HG03342 (cell line): ENCODE measurements at regions not wholly inside any gene's neighbourhood (a gene's known extent, or its start where the extent isn't known, plus 50 kb on each side); places are given as distances from the start of the nearest gene placed in this dataset.
"Not testable (repeated sequence)": the region's sequence is repeated elsewhere in the genome, so short reads cannot be mapped to it uniquely, and the experiment has no call there.

Experiments used
- ATAC-seq: cut with Tn5 transposase; IDR thresholded peaks from one replicate; pipeline ENCODE4 v1.9.1; 2021; ENCODE audit warnings: mild to moderate bottlenecking, moderate library complexity; ENCODE audit not compliant: unreplicated experiment

- no peak for ATAC-seq
Measured at GRCh38 chr5:167851416-167851815, 440.0 kb upstream of the WWC1 start.

GRCh38 chr5:167852515-167852914 is 438.9 kb upstream of the WWC1 start:
- no peak for ATAC-seq

GRCh38 chr5:167853421-167853820 is 438.0 kb upstream of the WWC1 start:
- no peak for ATAC-seq

GRCh38 chr5:167855818-167856217 is 435.6 kb upstream of the WWC1 start:
- ATAC-seq: no peak

- no peak for ATAC-seq
Measured at GRCh38 chr5:167857321-167857720, 434.1 kb upstream of the WWC1 start.

- not testable (repeated sequence) for ATAC-seq
Measured at GRCh38 chr5:167858186-167858855, 433.1 kb upstream of the WWC1 start.

DNA sequence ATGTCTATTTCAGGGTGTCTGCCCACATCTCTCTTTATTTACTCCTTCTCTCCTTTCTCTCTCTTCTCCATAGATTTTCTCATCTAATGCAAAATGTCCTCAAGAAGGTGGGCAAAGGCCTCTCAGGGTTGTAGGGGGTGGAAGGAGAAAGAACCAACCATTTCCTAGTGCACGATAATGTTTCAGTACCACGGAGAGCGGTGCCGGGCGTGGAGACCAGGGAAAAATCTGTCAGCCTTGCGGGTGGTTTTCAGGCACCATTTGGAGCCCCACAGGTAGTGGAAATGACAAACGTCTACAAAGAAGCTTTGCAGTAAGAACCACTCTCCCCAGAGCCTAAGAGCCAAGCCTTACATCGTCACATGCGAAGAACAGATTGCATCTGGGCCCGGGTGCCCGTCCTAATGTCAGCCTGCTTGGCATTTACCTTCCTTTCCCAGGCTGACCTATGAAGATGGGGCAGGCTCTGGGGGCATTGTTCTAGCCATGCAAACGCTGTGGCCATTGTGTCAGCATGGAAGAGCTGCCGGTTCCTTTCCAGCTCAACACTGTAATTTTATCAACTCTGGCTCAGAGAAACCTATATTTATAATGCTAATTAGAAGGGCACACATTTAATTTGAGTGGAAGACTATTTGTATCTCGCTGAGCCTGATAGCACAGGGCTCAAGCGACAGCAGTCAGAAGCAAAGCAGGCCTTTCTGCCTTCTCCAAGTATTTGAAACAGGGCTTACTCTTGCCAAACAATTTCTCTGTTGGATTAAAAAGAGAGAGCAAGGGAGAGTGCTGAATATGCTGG is 430.1 kb upstream of the WWC1 start:
- no peak for ATAC-seq

DNA sequence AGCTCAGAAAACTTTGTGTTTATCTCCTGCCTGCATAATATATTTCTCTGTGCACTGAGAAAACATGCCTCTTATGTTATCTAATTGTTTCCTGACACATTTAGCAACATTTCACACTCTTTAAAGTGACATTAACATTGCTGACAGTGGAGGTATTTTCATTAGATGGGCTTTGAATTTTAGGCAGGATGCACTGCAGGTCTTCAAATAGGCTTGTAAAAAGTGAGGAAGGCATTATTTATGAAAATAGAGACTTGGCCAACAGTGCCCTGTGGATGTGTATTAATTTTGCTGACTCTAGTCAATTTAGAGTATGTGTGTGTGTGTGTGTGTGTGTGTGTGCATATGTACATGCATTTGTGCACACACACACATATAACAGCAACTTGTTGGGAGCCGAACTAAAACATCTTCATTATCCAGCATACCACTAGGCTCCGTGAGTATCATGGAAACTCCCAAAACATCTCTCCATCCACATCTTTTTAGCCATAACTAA is 429.5 kb upstream of the WWC1 start:
- ATAC-seq: no peak

- no peak for ATAC-seq
Measured at GRCh38 chr5:167863883-167864282, 427.6 kb upstream of the WWC1 start.

- no peak for ATAC-seq
Measured at GRCh38 chr5:167864801-167865200, 426.6 kb upstream of the WWC1 start.

DNA sequence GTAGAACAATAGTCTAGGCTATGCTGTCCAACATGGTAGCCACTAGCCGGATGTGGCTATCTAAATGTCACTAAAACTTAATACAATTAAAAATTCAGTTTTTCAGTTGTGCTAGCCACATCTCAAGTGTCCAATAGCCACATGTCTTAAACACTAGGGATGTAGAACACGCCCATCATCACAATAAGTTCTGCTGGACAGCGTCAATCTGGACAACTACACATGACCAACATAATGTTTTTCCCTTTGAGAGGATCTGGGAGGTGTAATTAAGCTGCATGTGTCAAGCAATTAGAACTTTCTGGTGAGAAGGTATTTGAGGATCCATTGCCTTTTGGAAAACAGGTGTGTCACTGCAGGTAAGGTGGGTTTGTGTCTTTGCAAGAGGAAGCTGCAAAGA is 424.6 kb upstream of the WWC1 start:
- no peak for ATAC-seq

DNA sequence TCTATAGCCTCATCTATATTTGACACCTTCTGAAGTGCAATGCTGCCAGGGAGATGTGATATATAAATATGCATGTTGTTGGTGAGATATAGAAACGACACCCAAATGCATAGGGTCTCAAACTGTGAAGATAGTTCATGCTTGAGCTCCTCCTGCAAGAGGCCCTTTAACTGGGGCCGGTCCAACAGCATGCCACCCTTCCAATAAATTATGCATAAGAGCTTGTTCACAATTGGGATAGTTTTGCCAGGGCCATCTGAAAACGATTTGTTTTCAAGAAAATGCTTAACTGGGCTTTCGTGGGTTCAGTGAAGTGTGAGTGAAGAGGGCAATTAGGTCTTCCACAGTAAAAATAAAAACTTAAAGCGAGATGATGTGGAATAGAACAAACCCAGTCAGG is 424.2 kb upstream of the WWC1 start:
- no peak for ATAC-seq

GRCh38 chr5:167869125-167869524 is 422.3 kb upstream of the WWC1 start:
- ATAC-seq: no peak

GRCh38 chr5:167870055-167870454 is 421.4 kb upstream of the WWC1 start:
- no peak for ATAC-seq

- no peak for ATAC-seq
Measured at GRCh38 chr5:167871091-167871490, 420.4 kb upstream of the WWC1 start.

DNA sequence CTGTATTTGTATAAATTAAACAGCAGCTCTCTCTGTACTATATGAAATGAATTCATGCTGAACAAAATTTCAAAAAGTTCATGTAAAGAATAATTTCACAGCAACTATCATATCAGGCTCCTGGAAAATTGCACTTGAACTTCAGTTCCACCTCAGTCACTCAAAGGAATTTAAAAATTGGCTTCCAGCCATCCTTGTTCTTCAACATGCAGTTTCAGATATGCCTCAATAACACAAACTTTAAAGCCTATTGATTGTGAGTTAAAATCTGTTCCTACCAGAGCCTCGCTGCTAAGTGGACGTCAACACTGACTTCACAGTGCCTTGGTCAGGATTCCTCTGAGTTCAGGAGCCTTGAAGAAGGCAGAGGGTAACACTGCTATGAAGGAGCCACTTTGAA is 418.7 kb upstream of the WWC1 start:
- ATAC-seq: no peak

- no peak for ATAC-seq
Measured at GRCh38 chr5:167877114-167877722, 414.2 kb upstream of the WWC1 start.

DNA sequence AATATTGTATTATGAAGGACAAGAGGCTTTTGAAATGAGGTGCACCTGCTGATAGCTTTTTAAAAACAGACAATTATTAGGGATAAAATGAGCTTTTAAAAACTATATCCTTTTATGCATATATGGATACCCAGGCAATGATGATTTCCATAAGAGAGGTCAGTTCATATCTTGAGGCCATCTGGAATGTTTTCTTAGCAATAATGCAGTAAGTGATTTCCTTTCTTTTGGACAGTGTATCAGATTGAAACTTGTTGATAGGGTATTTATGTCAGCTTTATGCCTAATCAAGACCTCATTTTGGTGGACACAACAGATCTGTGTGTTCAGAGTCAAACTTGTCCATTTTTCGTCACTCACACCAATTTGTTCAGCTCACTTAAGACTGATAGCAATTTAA is 413.5 kb upstream of the WWC1 start:
- no peak for ATAC-seq

DNA sequence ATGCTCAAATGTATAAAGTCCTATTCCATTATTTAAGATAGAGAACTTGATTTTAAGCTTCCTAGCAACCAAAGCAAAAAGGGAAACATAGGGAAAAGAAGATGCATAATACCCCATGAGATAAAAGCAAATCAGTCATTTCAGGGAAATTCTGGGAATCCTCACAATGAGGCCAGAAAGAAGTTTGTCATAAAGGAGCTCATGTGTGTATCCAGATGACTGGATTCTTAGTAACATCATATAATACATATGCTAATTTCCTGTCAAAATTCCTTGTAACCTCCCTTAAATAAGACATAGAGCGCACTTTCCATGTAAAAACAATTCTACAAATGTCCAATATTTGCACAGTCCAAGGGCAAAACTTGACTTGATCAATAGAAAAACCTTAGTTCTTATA is 411.0 kb upstream of the WWC1 start:
- no peak for ATAC-seq

DNA sequence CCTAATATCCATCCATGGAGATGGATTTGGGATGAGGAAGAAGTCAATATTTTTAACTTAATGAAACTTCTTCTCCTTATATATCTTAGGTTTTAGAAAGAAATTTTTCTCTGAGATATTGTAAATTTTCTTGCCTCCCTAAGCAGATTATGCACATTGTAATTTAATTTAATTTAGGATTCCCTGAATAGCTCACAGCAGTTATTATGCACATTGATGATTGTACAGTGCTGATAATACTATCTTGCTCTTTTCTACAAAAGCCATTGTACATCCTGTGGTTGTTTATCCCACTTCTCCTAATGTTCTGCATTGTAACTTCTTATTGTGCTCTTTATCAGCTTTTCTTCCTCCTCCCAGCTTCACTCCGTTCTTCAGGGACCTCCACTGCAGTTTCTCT is 410.4 kb upstream of the WWC1 start:
- no peak for ATAC-seq

DNA sequence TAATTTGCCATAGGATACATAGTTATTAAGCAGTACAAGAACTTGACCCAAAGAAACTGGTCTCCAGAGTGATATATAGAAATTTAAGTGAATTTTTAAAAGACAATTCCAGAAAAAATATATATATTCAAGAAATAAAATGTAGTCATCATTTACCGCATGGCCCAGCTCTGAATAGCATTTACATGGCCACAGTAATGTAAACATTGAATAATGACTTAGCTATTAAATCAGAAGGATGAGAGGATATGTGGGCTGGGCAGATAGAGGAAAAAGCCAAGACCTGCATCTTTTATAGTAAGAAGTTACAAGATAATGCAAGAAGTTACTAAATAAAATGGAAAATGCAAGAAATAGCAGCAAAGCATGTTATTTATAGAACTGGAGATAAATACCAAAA is 405.2 kb upstream of the WWC1 start:
- ATAC-seq: no peak

DNA sequence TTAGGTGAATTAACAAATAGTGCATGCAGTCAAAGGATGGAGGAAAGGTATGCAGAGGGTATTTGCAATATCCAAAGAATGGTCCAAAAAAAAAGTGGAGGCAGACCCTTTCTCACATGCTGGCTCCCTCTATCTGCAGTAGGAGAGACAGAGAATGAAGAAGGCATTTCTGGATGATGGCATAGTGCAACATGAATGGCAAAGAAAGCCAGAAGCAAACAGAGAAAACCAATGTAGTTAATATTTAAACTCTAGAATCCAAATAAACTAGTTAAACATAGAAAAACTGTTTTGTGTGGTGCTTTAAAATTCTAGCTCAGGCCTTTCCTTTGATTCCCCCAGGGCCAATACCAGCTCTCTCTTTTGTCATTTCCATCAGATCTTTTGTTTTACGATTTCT is 403.1 kb upstream of the WWC1 start:
- no peak for ATAC-seq
